SK-N-SH (cell line): ENCODE measurements at regions not wholly inside any gene's neighbourhood (a gene's known extent, or its start where the extent isn't known, plus 50 kb on each side); places are given as distances from the start of the nearest gene placed in this dataset.

ENCODE experiments used
- CTCF ChIA-PET: fragments of 300-600, 350-600 bp; formaldehyde crosslinking; extraction: SDS; loops from one replicate; lab custom pipeline; 2021; lab: Yijun Ruan, JAX
- POLR2A ChIA-PET: fragments of 350-600 bp; sonication (Branson Sonifier 250); formaldehyde crosslinking; extraction: SDS; loops from one replicate; lab custom pipeline; 2020; ENCODE audit warnings: antibody characterized with exemption, inconsistent platforms; lab: Yijun Ruan, JAX
- DNase-seq: peaks from one replicate; pipeline ENCODE4 v3.0.0; 2012
- H2AFZ ChIP-seq: fragments of 200-600 bp; sonication (generic); 2 replicates; pipeline ENCODE4 v1.8.1; 2016; ENCODE audit warnings: antibody characterized with exemption, mild to moderate bottlenecking, low read depth
- H3F3A ChIP-seq: fragments of 200-600 bp; sonication (generic); replicated peaks from 2 replicates; pipeline ENCODE3; 2016; ENCODE audit warnings: antibody characterized with exemption, mild to moderate bottlenecking; ENCODE audit not compliant: insufficient read depth
- H3K27ac ChIP-seq, 2 experiments: fragments of 200-500 bp in 1 of 2; fragments of 200-600 bp in 1 of 2; sonication (Bioruptor generic) in 1 of 2; sonication (generic), shearing (Covaris generic) in 1 of 2; 2 replicates each; pipeline versions ENCODE4 v1.5.1 to v1.6.1; 2014 to 2016; ENCODE audit warnings: low read depth in 2 of 2, inconsistent platforms in 1 of 2, low read length in 1 of 2, mild to moderate bottlenecking in 1 of 2, mixed read lengths in 1 of 2
- H3K27me3 ChIP-seq: fragments of 200-600 bp; sonication (generic), shearing (Covaris generic); 2 replicates; pipeline ENCODE4 v1.6.1; 2016; ENCODE audit warnings: mixed run types; ENCODE audit not compliant: insufficient read depth
- H3K36me3 ChIP-seq, 2 experiments: fragments of 200-500 bp in 1 of 2; fragments of 200-600 bp in 1 of 2; sonication (Bioruptor generic) in 1 of 2; sonication (generic) in 1 of 2; replicated peaks in 1 of 2; 2 replicates each; pipeline versions ENCODE3 to v1.5.1; 2014 to 2016; ENCODE audit warnings: low read length in 1 of 2, mild to moderate bottlenecking in 1 of 2; ENCODE audit not compliant: insufficient read depth in 2 of 2, control insufficient read depth in 1 of 2
- H3K4me1 ChIP-seq, 2 experiments: fragments of 200-500 bp in 1 of 2; fragments of 200-600 bp in 1 of 2; sonication (Bioruptor generic) in 1 of 2; sonication (generic), shearing (Covaris generic) in 1 of 2; 2 replicates each; pipeline versions ENCODE4 v1.5.1 to v1.6.1; 2014 to 2016; ENCODE audit warnings: low read depth in 1 of 2, low read length in 1 of 2, mixed run types in 1 of 2; ENCODE audit not compliant: insufficient read depth in 2 of 2, control insufficient read depth in 1 of 2
- H3K4me2 ChIP-seq: fragments of 200-600 bp; sonication (generic), shearing (Covaris generic); 2 replicates; pipeline ENCODE4 v1.6.1; 2017; ENCODE audit warnings: mixed run types
- H3K4me3 ChIP-seq, 2 experiments: fragments of 200-500 bp in 1 of 2; fragments of 200-600 bp in 1 of 2; sonication (Bioruptor generic) in 1 of 2; sonication (generic), shearing (Covaris generic) in 1 of 2; 2 replicates each; pipeline versions ENCODE4 v1.5.1 to v1.8.1; 2014 to 2016; ENCODE audit warnings: low read depth in 2 of 2, inconsistent platforms in 1 of 2, low read length in 1 of 2, mild to moderate bottlenecking in 1 of 2, mixed read lengths in 1 of 2, moderate library complexity in 1 of 2
- H3K79me2 ChIP-seq: fragments of 200-600 bp; sonication (generic); 2 replicates; pipeline ENCODE4 v1.8.1; 2017; ENCODE audit warnings: mild to moderate bottlenecking; ENCODE audit not compliant: insufficient read depth
- H3K9ac ChIP-seq: fragments of 200-600 bp; sonication (generic); 2 replicates; pipeline ENCODE4 v1.6.1; 2017; ENCODE audit warnings: mixed run types
- H3K9me2 ChIP-seq: fragments of 200-600 bp; sonication (generic); 2 replicates; pipeline ENCODE4 v1.6.1; 2017; ENCODE audit warnings: mixed run types
- H3K9me3 ChIP-seq: fragments of 200-600 bp; sonication (generic); 2 replicates; pipeline ENCODE4 v1.6.1; 2017; ENCODE audit warnings: mixed run types, mild to moderate bottlenecking, moderate library complexity
- H4K20me1 ChIP-seq: fragments of 200-600 bp; sonication (generic); 2 replicates; pipeline ENCODE4 v1.6.1; 2017; ENCODE audit warnings: mild to moderate bottlenecking, mixed run types; ENCODE audit not compliant: insufficient read depth
- CHD2 ChIP-seq: fragments of 150-350 bp; IDR thresholded peaks from 2 replicates; pipeline ENCODE4 v1.6.1; 2018; ENCODE audit warnings: low read length; ENCODE audit not compliant: partially characterized antibody
- GATA2 ChIP-seq: sonication (generic); formaldehyde crosslinking; IDR thresholded peaks from 2 replicates; pipeline ENCODE4 v1.5.0; 2020; ENCODE audit warnings: mild to moderate bottlenecking, missing genetic modification reagents
- IRF3 ChIP-seq: fragments of 150-350 bp; IDR thresholded peaks from 2 replicates; pipeline ENCODE4 v1.6.1; 2016; ENCODE audit warnings: mild to moderate bottlenecking, low read depth, low read length
- JUND ChIP-seq: IDR thresholded peaks from 2 replicates; pipeline ENCODE4 v1.4.0; 2012
- MEF2A ChIP-seq: IDR thresholded peaks from 2 replicates; pipeline ENCODE4 v1.4.0; 2012; ENCODE audit warnings: low read depth, borderline replicate concordance
- MXI1 ChIP-seq: IDR thresholded peaks from 2 replicates; pipeline ENCODE4 v1.6.1; 2012; ENCODE audit warnings: mild to moderate bottlenecking, low read depth, low read length, improper control_type of control experiment
- NFIC ChIP-seq: IDR thresholded peaks from 2 replicates; pipeline ENCODE4 v1.4.0; 2012; ENCODE audit warnings: borderline replicate concordance
- NRF1 ChIP-seq: IDR thresholded peaks from 2 replicates; pipeline ENCODE4 v1.6.1; 2012; ENCODE audit warnings: low read depth, mild to moderate bottlenecking, low read length
- PBX3 ChIP-seq: IDR thresholded peaks from 2 replicates; pipeline ENCODE4; 2012
- POLR2AphosphoS5 ChIP-seq: IDR thresholded peaks from 2 replicates; pipeline ENCODE4 v1.6.1; 2012; ENCODE audit warnings: low read depth, low read length
- RCOR1 ChIP-seq: fragments of 150-350 bp; IDR thresholded peaks from 2 replicates; pipeline ENCODE4 v1.6.1; 2017; ENCODE audit warnings: antibody characterized with exemption, low read length
- RFX5 ChIP-seq: IDR thresholded peaks from 2 replicates; pipeline ENCODE4 v1.6.1; 2012; ENCODE audit warnings: mild to moderate bottlenecking, improper control_type of control experiment, low read length
- RXRA ChIP-seq: IDR thresholded peaks from 2 replicates; pipeline ENCODE4 v1.4.0; 2012; ENCODE audit warnings: low read depth, mild to moderate bottlenecking, borderline replicate concordance
- SIN3A ChIP-seq: IDR thresholded peaks from 2 replicates; pipeline ENCODE4 v1.6.1; 2012; ENCODE audit warnings: low read depth, mild to moderate bottlenecking, low read length, moderate library complexity, borderline replicate concordance
- TEAD4 ChIP-seq: IDR thresholded peaks from 2 replicates; pipeline ENCODE4 v1.4.0; 2012; ENCODE audit warnings: mild to moderate bottlenecking, borderline replicate concordance; ENCODE audit not compliant: insufficient read depth
- YY1 ChIP-seq: IDR thresholded peaks from 2 replicates; pipeline ENCODE4 v1.4.0; 2012; ENCODE audit warnings: low read depth, mild to moderate bottlenecking
- WGBS: methylation state at CpG from one replicate; pipeline ENCODE4 v1.1.6; 2017; ENCODE audit warnings: low lambda C conversion rate; 5-methylcytosine and 5-hydroxymethylcytosine counted together
- TF ChIP-seq, protein P1 (sequence below): fragments of 200-600 bp; sonication (generic); IDR thresholded peaks from 2 replicates; pipeline ENCODE4 v1.6.1; 2017; ENCODE audit warnings: antibody characterized with exemption, mild to moderate bottlenecking, moderate library complexity
- TF ChIP-seq, protein P2 (sequence below): IDR thresholded peaks from 2 replicates; pipeline ENCODE4 v1.4.0; 2012; ENCODE audit warnings: low read depth, borderline replicate concordance

DNA sequence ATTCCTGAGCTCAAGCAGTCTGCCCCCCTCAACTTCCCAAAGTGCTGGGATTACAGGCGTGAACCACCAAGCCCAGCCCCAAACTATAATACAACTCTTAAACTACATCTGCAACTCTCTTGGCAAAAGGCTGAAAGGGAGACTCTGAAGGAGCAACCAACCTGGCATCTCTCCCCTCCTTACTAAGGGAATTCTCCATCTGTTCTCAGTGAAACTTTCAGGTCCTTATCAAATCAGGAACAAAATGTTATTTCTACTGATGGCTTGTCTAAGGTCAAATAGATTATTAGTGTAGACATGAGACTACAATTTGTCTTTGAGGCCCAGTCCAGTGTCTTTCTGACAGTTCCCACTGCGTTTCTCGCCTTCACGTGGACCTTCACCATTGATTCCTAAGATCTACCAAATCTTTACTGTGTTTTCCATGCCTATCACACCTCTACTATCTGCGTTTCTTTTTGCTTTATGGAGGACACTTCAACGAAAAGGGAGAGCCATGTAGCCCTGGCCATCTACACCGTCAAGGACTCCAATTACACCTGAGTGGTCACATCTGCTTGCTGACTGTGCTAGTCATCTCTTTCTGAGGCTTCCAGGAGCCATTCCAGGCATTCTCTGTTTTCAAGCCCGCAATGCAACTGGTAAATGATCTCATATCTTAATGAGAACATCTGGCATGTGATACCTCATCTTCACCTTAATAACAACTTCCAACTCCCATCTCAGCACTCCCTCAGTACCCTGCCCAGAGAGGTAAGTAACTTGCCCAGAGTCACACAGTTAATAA, 405.7 kb upstream of the CITED2 start:
- Histone ChIP-seq H2AFZ (no peak overlapping the region), H3K9ac (no peak overlapping the region), H3K36me3 (no peaks in the 10 kb centered on the region), H3K4me1 (no peaks in the 10 kb centered on the region), H3K4me3 (no peak overlapping the region), H4K20me1 (no peaks in the 10 kb centered on the region), H3K4me2 (no peak overlapping the region), H3K27ac (no peak overlapping the region), H3K9me3 (peaks cover 4% of the 10 kb centered on the region; the same call in 1 of the 2 replicates)
- POLR2A ChIA-PET, result no interaction called here
- TF ChIP-seq MEF2A, result no peak
- no peak for TF ChIP-seq IRF3
- TF ChIP-seq, protein P1, sequence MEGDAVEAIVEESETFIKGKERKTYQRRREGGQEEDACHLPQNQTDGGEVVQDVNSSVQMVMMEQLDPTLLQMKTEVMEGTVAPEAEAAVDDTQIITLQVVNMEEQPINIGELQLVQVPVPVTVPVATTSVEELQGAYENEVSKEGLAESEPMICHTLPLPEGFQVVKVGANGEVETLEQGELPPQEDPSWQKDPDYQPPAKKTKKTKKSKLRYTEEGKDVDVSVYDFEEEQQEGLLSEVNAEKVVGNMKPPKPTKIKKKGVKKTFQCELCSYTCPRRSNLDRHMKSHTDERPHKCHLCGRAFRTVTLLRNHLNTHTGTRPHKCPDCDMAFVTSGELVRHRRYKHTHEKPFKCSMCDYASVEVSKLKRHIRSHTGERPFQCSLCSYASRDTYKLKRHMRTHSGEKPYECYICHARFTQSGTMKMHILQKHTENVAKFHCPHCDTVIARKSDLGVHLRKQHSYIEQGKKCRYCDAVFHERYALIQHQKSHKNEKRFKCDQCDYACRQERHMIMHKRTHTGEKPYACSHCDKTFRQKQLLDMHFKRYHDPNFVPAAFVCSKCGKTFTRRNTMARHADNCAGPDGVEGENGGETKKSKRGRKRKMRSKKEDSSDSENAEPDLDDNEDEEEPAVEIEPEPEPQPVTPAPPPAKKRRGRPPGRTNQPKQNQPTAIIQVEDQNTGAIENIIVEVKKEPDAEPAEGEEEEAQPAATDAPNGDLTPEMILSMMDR, result no peak
- no peak for TF ChIP-seq NRF1
- no peak for TF ChIP-seq YY1
- no peak for TF ChIP-seq POLR2AphosphoS5
- TF ChIP-seq JUND, result no peak
- TF ChIP-seq, all 33 proteins: peak for 0
- no peak for DNase-seq
- H3K79me2 ChIP-seq, result no peaks in the 10 kb centered on the region
- 62% methylated on average over 8 of the region's 8 CpGs for WGBS
- no peaks in the 10 kb centered on the region for H3F3A ChIP-seq
- no peaks in the 10 kb centered on the region for H3K9me2 ChIP-seq
- H3K27me3 ChIP-seq, result no peaks in the 10 kb centered on the region
- CTCF ChIA-PET, result no interaction called here

DNA sequence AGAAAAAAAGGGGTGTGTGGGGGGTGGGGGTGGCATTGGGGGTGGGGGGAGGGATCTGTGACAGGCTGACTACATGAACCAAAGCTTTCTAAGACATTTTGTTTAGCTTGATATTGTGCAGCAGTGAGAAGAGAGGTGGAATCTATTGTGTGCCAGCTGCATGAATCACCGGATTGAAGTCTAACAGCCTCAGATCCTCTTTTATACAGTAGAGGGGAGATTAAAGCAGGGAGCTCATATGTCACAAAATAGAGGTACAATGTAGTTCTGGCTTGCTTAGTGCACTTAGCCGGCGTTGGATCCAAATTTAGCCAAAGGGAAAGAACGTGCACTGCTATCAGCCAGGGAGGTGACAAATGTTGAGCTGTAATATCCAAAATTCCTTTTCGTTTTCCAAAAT, 404.2 kb upstream of the CITED2 start:
- Histone ChIP-seq H4K20me1 (no peaks in the 10 kb centered on the region), H3K4me1 (no peaks in the 10 kb centered on the region), H3K27me3 (no peaks in the 10 kb centered on the region), H3K9me2 (no peaks in the 10 kb centered on the region), H3F3A (no peaks in the 10 kb centered on the region), H3K9ac (no peak overlapping the region), H3K36me3 (no peaks in the 10 kb centered on the region), H3K27ac (peak overlapping the region in 1 of 2 experiments; percentile 11; a peak in 1 of 4 replicates), H3K4me3 (no peak overlapping the region), H3K9me3 (no peaks in the 10 kb centered on the region), H3K4me2 (peak overlapping the region; percentile 59; the same call in 1 of the 2 replicates), H3K79me2 (no peaks in the 10 kb centered on the region), H2AFZ (no peak overlapping the region)
- DNase-seq, result no peak
- WGBS, result 16% methylated on average over 5 of the region's 5 CpGs
- ChIA-PET CTCF (interaction anchor here (1.0 kb wide), 1 partner anchor 10 kb away, joined by 3 read pairs; no protein-coding TSS in a partner anchor), POLR2A (no interaction called here)
- TF ChIP-seq PBX3 (peak; percentile 45; the same call in 1 of the 2 replicates), GATA2 (no peak), TEAD4 (no peak), RCOR1 (no peak), MXI1 (no peak), IRF3 (no peak), CHD2 (no peak), RFX5 (no peak), NFIC (peak; percentile 50), RXRA (no peak), SIN3A (no peak), NRF1 (no peak)
- TF ChIP-seq, protein P2, sequence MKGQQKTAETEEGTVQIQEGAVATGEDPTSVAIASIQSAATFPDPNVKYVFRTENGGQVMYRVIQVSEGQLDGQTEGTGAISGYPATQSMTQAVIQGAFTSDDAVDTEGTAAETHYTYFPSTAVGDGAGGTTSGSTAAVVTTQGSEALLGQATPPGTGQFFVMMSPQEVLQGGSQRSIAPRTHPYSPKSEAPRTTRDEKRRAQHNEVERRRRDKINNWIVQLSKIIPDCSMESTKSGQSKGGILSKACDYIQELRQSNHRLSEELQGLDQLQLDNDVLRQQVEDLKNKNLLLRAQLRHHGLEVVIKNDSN, result no peak
- TF ChIP-seq, protein P1, result no peak
